ENCODE measurements at regions not wholly inside any gene's neighbourhood (a gene's known extent, or its start where the extent isn't known, plus 50 kb on each side); places are given as distances from the start of the nearest gene placed in this dataset.

GRCh38 chr18:77650799-77651385, 401.2 kb downstream of the GALR1 start:
- DNase-seq (ENCODE audit: low spot score) (peak; percentile 47), ATAC-seq (ENCODE audit: low FRiP score) (peak; percentile 85)
- TF ChIP-seq CTCF (IDR thresholded peaks at IDR 0.05), result peak in 1 of 3 donors; percentile 94

GRCh38 chr18:77651441-77651840, 401.8 kb downstream of the GALR1 start:
- ATAC-seq (ENCODE audit: low FRiP score) (no peak), DNase-seq (ENCODE audit: low spot score) (no peak)
- TF ChIP-seq CTCF (IDR thresholded peaks at IDR 0.05), result no peak

GRCh38 chr18:77653792-77654191, 404.1 kb downstream of the GALR1 start:
- ATAC-seq (ENCODE audit: low FRiP score), result no peak
- DNase-seq (ENCODE audit: low spot score), result no peak
- TF ChIP-seq CTCF (IDR thresholded peaks at IDR 0.05), result no peak

GRCh38 chr18:77654302-77654701, 404.7 kb downstream of the GALR1 start:
- DNase-seq (ENCODE audit: low spot score) (no peak), ATAC-seq (ENCODE audit: low FRiP score) (no peak)
- no peak for TF ChIP-seq CTCF (IDR thresholded peaks at IDR 0.05)

GRCh38 chr18:77657651-77658298, 408.1 kb downstream of the GALR1 start:
- DNase-seq (ENCODE audit: low spot score), result no peak
- no peak for ATAC-seq (ENCODE audit: low FRiP score)
- no peak for TF ChIP-seq CTCF (IDR thresholded peaks at IDR 0.05)

- ATAC-seq (ENCODE audit: low FRiP score) (no peak), DNase-seq (ENCODE audit: low spot score) (no peak)
- TF ChIP-seq CTCF (IDR thresholded peaks at IDR 0.05), result no peak
Measured at GRCh38 chr18:77658299-77658662, 408.6 kb downstream of the GALR1 start.

- DNase-seq (ENCODE audit: low spot score), result no peak
- no peak for ATAC-seq (ENCODE audit: low FRiP score)
- TF ChIP-seq CTCF (IDR thresholded peaks at IDR 0.05), result no peak
Measured at GRCh38 chr18:77658751-77659448, 409.3 kb downstream of the GALR1 start.

Measured in omental fat pad (tissue), 3 donors.